Lower leg skin (tissue), 4 donors: ENCODE measurements at regions not wholly inside any gene's neighbourhood (a gene's known extent, or its start where the extent isn't known, plus 50 kb on each side); places are given as distances from the start of the nearest gene placed in this dataset.

Source experiments
- DNase-seq, 2 donors: peaks; one replicate each; pipeline ENCODE4 v3.0.0-alpha.2; 2019; ENCODE audit warnings: low spot score in 2 of 2
- H3K4me3 ChIP-seq: fragments of 200-600 bp; sonication (generic); 2 replicates; pipeline ENCODE4 v1.5.1; 2017; ENCODE audit warnings: mild to moderate bottlenecking, low read depth; ENCODE audit not compliant: poor library complexity, severe bottlenecking
- CTCF ChIP-seq, 3 donors: fragments of 450-650 bp; IDR thresholded peaks; one replicate each; pipeline ENCODE4 v1.5.1; 2016; ENCODE audit warnings: antibody characterized with exemption in 3 of 3, mild to moderate bottlenecking in 3 of 3, moderate library complexity in 2 of 3
- POLR2A ChIP-seq, 2 donors: fragments of 450-650 bp; IDR thresholded peaks; one replicate each; pipeline ENCODE4 v1.6.1; 2016 to 2017; ENCODE audit warnings: antibody characterized with exemption in 2 of 2, mild to moderate bottlenecking in 1 of 2, moderate library complexity in 1 of 2
- WGBS, 2 donors: methylation state at CpG; one replicate each; pipeline ENCODE4 v1.1.5; 2018; 5-methylcytosine and 5-hydroxymethylcytosine counted together
- intact Hi-C: fragments of 100-400 bp; cut with DNase I; formaldehyde crosslinking; loops from one replicate; pipeline ENCODE4 v1.15.0; 2023; ENCODE audit warnings: low total_unique reads

GRCh38 chr6:115681978-115682775 is 378.5 kb downstream of the FRK start:
- no peak for TF ChIP-seq POLR2A (IDR thresholded peaks at IDR 0.05)
- TF ChIP-seq CTCF (IDR thresholded peaks at IDR 0.05) = no peak
- no peak for DNase-seq
- H3K4me3 ChIP-seq = no peak overlapping the region
- intact Hi-C loops = no loop called here
- 67 to 75% methylated on average over 5 of the region's 5 CpGs for WGBS, 2 donors

- WGBS, 2 donors = 77 to 83% methylated on average over 3 of the region's 3 CpGs
- H3K4me3 ChIP-seq = no peak overlapping the region
- no peak for DNase-seq
- intact Hi-C loops = no loop called here
- TF ChIP-seq POLR2A (IDR thresholded peaks at IDR 0.05) = no peak
- TF ChIP-seq CTCF (IDR thresholded peaks at IDR 0.05) = no peak
These were observed 380.1 kb downstream of the FRK start for GRCh38 chr6:115680621-115681020.

- intact Hi-C loops = no loop called here
- TF ChIP-seq CTCF (IDR thresholded peaks at IDR 0.05) (no peak), POLR2A (IDR thresholded peaks at IDR 0.05) (no peak)
- no peak for DNase-seq
- no peak overlapping the region for H3K4me3 ChIP-seq
- WGBS, 2 donors = 38 to 39% methylated on average over 3 of the region's 3 CpGs
These were observed 383.5 kb downstream of the FRK start for GRCh38 chr6:115677198-115677597.

GRCh38 chr6:115675443-115675842 is 385.2 kb downstream of the FRK start:
- H3K4me3 ChIP-seq = no peak overlapping the region
- TF ChIP-seq POLR2A (IDR thresholded peaks at IDR 0.05) (no peak), CTCF (IDR thresholded peaks at IDR 0.05) (no peak)
- DNase-seq = no peak
- 75 to 76% methylated on average over 1 of the region's 1 CpG for WGBS, 2 donors
- intact Hi-C loops = no loop called here

GRCh38 chr6:115668781-115669180 is 391.9 kb downstream of the FRK start:
- DNase-seq = no peak
- 88 to 96% methylated on average over 1 of the region's 1 CpG for WGBS, 2 donors
- intact Hi-C loops = no loop called here
- TF ChIP-seq CTCF (IDR thresholded peaks at IDR 0.05) (no peak), POLR2A (IDR thresholded peaks at IDR 0.05) (no peak)
- H3K4me3 ChIP-seq = no peak overlapping the region

- DNase-seq = no peak
- H3K4me3 ChIP-seq = no peak overlapping the region
- no peak for TF ChIP-seq POLR2A (IDR thresholded peaks at IDR 0.05)
- no peak for TF ChIP-seq CTCF (IDR thresholded peaks at IDR 0.05)
- intact Hi-C loops = no loop called here
These were observed 392.5 kb downstream of the FRK start for GRCh38 chr6:115668211-115668610.
